ENCODE measurements at regions not wholly inside any gene's neighbourhood (a gene's known extent, or its start where the extent isn't known, plus 50 kb on each side); places are given as distances from the start of the nearest gene placed in this dataset.
A peak's percentile ranks its signal among the peaks of the same experiment; 100 is the strongest.

DNA sequence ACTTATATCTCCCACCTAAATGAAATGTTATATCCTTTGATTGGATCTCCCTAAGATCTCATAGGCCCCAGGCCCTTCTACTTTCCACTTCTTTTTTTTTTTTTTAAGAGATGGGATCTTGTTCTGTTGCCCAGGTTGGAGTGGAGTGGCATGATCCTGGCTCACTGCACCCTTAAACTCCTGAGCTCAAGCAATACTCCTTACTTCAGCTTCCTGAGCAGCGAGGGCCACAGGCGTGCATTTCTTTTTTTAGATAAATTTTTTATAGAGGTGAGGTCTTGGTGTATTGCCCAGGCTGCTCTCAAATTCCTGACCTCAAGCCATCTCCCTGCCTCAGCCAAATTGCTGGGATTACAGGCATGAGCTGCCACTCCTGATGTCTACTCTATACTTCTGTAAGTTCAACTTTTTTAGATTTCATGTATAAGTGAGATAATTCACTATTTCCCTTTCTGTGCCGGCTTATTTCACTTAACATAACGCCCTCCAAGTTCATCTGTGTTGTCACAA lies 987.5 kb upstream of the NCAM2 start:
- H3K27me3 ChIP-seq = no peaks in the 10 kb centered on the region
- H3K36me3 ChIP-seq = no peaks in the 10 kb centered on the region
- WGBS, 4 donors = 45 to 48% (median 47%) methylated on average over 4 of the region's 4 CpGs
- H3K4me3 ChIP-seq = no peak overlapping the region
- H3K9me3 ChIP-seq = no peaks in the 10 kb centered on the region
- TF ChIP-seq POLR2A (IDR thresholded peaks at IDR 0.05) = no peak
- TF ChIP-seq, protein P1, sequence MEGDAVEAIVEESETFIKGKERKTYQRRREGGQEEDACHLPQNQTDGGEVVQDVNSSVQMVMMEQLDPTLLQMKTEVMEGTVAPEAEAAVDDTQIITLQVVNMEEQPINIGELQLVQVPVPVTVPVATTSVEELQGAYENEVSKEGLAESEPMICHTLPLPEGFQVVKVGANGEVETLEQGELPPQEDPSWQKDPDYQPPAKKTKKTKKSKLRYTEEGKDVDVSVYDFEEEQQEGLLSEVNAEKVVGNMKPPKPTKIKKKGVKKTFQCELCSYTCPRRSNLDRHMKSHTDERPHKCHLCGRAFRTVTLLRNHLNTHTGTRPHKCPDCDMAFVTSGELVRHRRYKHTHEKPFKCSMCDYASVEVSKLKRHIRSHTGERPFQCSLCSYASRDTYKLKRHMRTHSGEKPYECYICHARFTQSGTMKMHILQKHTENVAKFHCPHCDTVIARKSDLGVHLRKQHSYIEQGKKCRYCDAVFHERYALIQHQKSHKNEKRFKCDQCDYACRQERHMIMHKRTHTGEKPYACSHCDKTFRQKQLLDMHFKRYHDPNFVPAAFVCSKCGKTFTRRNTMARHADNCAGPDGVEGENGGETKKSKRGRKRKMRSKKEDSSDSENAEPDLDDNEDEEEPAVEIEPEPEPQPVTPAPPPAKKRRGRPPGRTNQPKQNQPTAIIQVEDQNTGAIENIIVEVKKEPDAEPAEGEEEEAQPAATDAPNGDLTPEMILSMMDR (IDR thresholded peaks at IDR 0.05) = no peak
- H3K27ac ChIP-seq = no peak overlapping the region
- peaks cover 0 to 6% (median 0%) of the 10 kb centered on the region in 12 donors for H3K4me1 ChIP-seq
- intact Hi-C loops (cut with DNase I) = no loop called here
- ATAC-seq (peak; percentile 26 to 62 (median 41)), DNase-seq (no peak)

GRCh38 chr21:20013851-20014250 lies 984.4 kb upstream of the NCAM2 start:
- no peaks in the 10 kb centered on the region for H3K9me3 ChIP-seq
- no peaks in the 10 kb centered on the region for H3K27me3 ChIP-seq
- no peak for ATAC-seq
- no peaks in the 10 kb centered on the region for H3K36me3 ChIP-seq
- H3K27ac ChIP-seq = no peak overlapping the region
- 60 to 79% (median 73%) methylated on average over 1 of the region's 1 CpG for WGBS, 4 donors
- TF ChIP-seq POLR2A (IDR thresholded peaks at IDR 0.05) = no peak
- TF ChIP-seq, protein P1 (IDR thresholded peaks at IDR 0.05) = no peak
- no peak overlapping the region for H3K4me3 ChIP-seq
- no peak for DNase-seq
- intact Hi-C loops (cut with DNase I) = no loop called here
- peaks cover 0 to 6% (median 0%) of the 10 kb centered on the region in 12 donors for H3K4me1 ChIP-seq

DNA sequence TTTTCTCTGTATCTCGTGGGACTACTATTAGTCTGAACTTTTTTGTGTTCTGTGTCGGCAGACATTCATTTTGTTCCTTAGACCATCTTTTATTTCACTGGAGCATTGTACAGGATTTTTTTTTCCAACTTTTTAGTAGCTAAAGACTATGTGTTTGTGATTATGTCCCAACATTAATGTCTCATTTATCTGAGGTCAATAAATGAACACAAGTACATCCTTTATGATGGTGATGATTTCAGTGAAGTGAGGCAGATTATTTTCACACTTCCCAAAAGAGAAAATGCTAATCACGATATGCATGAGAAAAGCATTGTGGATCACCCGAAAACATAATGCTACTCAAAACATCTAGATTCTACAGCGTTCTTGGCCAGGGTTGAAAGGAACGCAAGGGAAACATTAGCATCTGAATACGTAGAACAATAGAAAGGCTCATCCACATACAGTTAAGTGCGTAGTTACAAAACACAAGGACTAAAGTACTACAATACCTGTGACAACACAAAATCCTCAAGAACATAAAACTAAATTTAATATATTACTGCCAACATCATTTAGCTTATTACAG lies 981.7 kb upstream of the NCAM2 start:
- no peaks in the 10 kb centered on the region for H3K4me1 ChIP-seq
- H3K27ac ChIP-seq = no peak overlapping the region
- ATAC-seq (no peak), DNase-seq (no peak)
- no peaks in the 10 kb centered on the region for H3K36me3 ChIP-seq
- no peak overlapping the region for H3K4me3 ChIP-seq
- 84 to 89% (median 88%) methylated on average over 8 of the region's 8 CpGs for WGBS, 4 donors
- no peaks in the 10 kb centered on the region for H3K27me3 ChIP-seq
- H3K9me3 ChIP-seq = no peaks in the 10 kb centered on the region
- intact Hi-C loops (cut with DNase I) = no loop called here
- no peak for TF ChIP-seq POLR2A (IDR thresholded peaks at IDR 0.05)
- TF ChIP-seq, protein P1 (IDR thresholded peaks at IDR 0.05) = no peak

GRCh38 chr21:20020026-20020425 lies 978.2 kb upstream of the NCAM2 start:
- 75 to 82% (median 79%) methylated on average over 6 of the region's 6 CpGs for WGBS, 4 donors
- ATAC-seq (no peak), DNase-seq (no peak)

More at GRCh38 chr21:20020026-20020425, 978.2 kb upstream of the NCAM2 start:
- Histone ChIP-seq H3K4me1 (no peaks in the 10 kb centered on the region), H3K9me3 (no peaks in the 10 kb centered on the region), H3K36me3 (no peaks in the 10 kb centered on the region), H3K4me3 (no peak overlapping the region), H3K27ac (no peak overlapping the region), H3K27me3 (no peaks in the 10 kb centered on the region)
- TF ChIP-seq, protein P1 (IDR thresholded peaks at IDR 0.05) = no peak
- TF ChIP-seq POLR2A (IDR thresholded peaks at IDR 0.05) = no peak
- intact Hi-C loops (cut with DNase I) = no loop called here

All from heart left ventricle (tissue), 16 donors.